K562 (cell line): ENCODE measurements at regions not wholly inside any gene's neighbourhood (a gene's known extent, or its start where the extent isn't known, plus 50 kb on each side); places are given as distances from the start of the nearest gene placed in this dataset.

ENCODE experiments used
- CHD2 ChIP-seq: IDR thresholded peaks from 2 replicates; pipeline ENCODE4 v1.6.1; 2011; ENCODE audit warnings: low read depth, low read length
- HDGF ChIP-seq: fragments of 450-650 bp; IDR thresholded peaks from 2 replicates; pipeline ENCODE4 v1.6.1; 2016
- MCM3 ChIP-seq: fragments of 450-650 bp; IDR thresholded peaks from 2 replicates; pipeline ENCODE4 v1.6.1; 2016
- NFIC ChIP-seq: fragments of 450-650 bp; IDR thresholded peaks from 2 replicates; pipeline ENCODE4 v1.6.1; 2017; ENCODE audit warnings: mild to moderate bottlenecking, inconsistent platforms
- NR2F6 ChIP-seq: fragments of 450-650 bp; formaldehyde crosslinking; IDR thresholded peaks from 2 replicates; pipeline ENCODE4 v1.4.0; 2020; ENCODE audit warnings: mild to moderate bottlenecking
- PATZ1 ChIP-seq: fragments of 250-450 bp; sonication (Bioruptor Pico); IDR thresholded peaks from 2 replicates; pipeline ENCODE4 v1.5.0; 2020; ENCODE audit warnings: mild to moderate bottlenecking, borderline replicate concordance
- SAFB2 ChIP-seq: fragments of 200-400 bp; formaldehyde crosslinking; IDR thresholded peaks from 2 replicates; pipeline ENCODE4 v1.6.1; 2018; ENCODE audit warnings: borderline replicate concordance, low read length, low read depth, moderate library complexity; ENCODE audit not compliant: severe bottlenecking
- YY1 ChIP-seq, 3 experiments: IDR thresholded peaks; 2 replicates each; pipeline ENCODE4 v1.6.1; 2011; ENCODE audit warnings: low read length in 2 of 3, mild to moderate bottlenecking in 2 of 3, moderate library complexity in 2 of 3, borderline replicate concordance in 1 of 3, control low read depth in 1 of 3, low read depth in 1 of 3; ENCODE audit not compliant: insufficient read depth in 3 of 3, insufficient replicate concordance in 2 of 3, control insufficient read depth in 1 of 3, insufficient read length in 1 of 3; ENCODE audit errors: extremely low read depth in 1 of 3
- TF ChIP-seq, protein P1 (sequence below): fragments of 450-650 bp; IDR thresholded peaks from 2 replicates; pipeline ENCODE4 v1.6.1; 2016
- TF ChIP-seq, protein P2 (sequence below), 3 experiments: IDR thresholded peaks in 2 of 3; conservative IDR thresholded peaks in 1 of 3; 2 replicates each; pipeline ENCODE4 v1.5.1; 2011 to 2012; ENCODE audit warnings: low read length in 3 of 3, mild to moderate bottlenecking in 3 of 3, control low read depth in 2 of 3, improper control_type of control experiment in 1 of 3, inconsistent platforms in 1 of 3, low read depth in 1 of 3, mixed read lengths in 1 of 3, moderate library complexity in 1 of 3; ENCODE audit not compliant: insufficient read depth in 2 of 3
- TF ChIP-seq, protein P3 (sequence below): conservative IDR thresholded peaks from 2 replicates; pipeline ENCODE4 v1.6.1; 2011; ENCODE audit warnings: low read depth, mild to moderate bottlenecking, low read length; ENCODE audit not compliant: control insufficient read depth

- TF ChIP-seq, protein P1, sequence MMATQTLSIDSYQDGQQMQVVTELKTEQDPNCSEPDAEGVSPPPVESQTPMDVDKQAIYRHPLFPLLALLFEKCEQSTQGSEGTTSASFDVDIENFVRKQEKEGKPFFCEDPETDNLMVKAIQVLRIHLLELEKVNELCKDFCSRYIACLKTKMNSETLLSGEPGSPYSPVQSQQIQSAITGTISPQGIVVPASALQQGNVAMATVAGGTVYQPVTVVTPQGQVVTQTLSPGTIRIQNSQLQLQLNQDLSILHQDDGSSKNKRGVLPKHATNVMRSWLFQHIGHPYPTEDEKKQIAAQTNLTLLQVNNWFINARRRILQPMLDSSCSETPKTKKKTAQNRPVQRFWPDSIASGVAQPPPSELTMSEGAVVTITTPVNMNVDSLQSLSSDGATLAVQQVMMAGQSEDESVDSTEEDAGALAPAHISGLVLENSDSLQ = no peak
- no peak for TF ChIP-seq NR2F6 (CRISPR knock-in tag)
- TF ChIP-seq, protein P2, sequence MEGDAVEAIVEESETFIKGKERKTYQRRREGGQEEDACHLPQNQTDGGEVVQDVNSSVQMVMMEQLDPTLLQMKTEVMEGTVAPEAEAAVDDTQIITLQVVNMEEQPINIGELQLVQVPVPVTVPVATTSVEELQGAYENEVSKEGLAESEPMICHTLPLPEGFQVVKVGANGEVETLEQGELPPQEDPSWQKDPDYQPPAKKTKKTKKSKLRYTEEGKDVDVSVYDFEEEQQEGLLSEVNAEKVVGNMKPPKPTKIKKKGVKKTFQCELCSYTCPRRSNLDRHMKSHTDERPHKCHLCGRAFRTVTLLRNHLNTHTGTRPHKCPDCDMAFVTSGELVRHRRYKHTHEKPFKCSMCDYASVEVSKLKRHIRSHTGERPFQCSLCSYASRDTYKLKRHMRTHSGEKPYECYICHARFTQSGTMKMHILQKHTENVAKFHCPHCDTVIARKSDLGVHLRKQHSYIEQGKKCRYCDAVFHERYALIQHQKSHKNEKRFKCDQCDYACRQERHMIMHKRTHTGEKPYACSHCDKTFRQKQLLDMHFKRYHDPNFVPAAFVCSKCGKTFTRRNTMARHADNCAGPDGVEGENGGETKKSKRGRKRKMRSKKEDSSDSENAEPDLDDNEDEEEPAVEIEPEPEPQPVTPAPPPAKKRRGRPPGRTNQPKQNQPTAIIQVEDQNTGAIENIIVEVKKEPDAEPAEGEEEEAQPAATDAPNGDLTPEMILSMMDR (IDR thresholded peaks at IDR 0.05 in 2 of 3, conservative IDR thresholded peaks at IDR 0.05 in 1 of 3; ENCODE audit: insufficient read depth in 2 of 3, low read depth in 1 of 3, low read length in 3 of 3) = no peak
- TF ChIP-seq SAFB2 = no peak
- TF ChIP-seq HDGF = no peak
- no peak for TF ChIP-seq YY1 (IDR thresholded peaks at IDR 0.05; ENCODE audit: borderline replicate concordance in 1 of 3, control insufficient read depth in 1 of 3, extremely low read depth in 1 of 3, insufficient read depth in 3 of 3, insufficient read length in 1 of 3, insufficient replicate concordance in 2 of 3, low read depth in 1 of 3, low read length in 2 of 3)
- no peak for TF ChIP-seq MCM3
- TF ChIP-seq, protein P3, sequence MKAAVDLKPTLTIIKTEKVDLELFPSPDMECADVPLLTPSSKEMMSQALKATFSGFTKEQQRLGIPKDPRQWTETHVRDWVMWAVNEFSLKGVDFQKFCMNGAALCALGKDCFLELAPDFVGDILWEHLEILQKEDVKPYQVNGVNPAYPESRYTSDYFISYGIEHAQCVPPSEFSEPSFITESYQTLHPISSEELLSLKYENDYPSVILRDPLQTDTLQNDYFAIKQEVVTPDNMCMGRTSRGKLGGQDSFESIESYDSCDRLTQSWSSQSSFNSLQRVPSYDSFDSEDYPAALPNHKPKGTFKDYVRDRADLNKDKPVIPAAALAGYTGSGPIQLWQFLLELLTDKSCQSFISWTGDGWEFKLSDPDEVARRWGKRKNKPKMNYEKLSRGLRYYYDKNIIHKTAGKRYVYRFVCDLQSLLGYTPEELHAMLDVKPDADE = no peak
- no peak for TF ChIP-seq CHD2
- no peak for TF ChIP-seq NFIC
- TF ChIP-seq PATZ1 (CRISPR knock-in tag) = no peak
These were observed 50.5 kb upstream of the CDKN3 start for GRCh38 chr14:54346257-54346656.
